ENCODE measurements at regions not wholly inside any gene's neighbourhood (a gene's known extent, or its start where the extent isn't known, plus 50 kb on each side); places are given as distances from the start of the nearest gene placed in this dataset.

DNA sequence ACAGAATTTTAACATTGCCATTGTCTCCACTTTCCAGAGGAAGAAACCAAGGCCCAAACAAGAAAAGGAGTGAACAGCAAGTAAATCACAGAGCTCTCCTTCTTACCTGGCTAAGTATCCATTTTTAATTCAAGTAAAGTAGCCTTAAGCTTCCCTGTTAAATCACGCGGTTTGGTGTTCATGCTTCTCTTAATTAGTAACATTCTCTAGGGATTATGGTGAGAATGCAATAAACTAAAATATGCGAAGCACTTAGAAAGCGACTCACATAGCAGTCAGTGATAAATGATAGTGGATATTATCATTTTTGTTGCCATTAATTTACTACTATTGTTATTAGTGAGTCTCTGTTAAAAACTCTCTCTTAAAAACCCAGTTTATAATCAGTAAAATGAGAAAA, 630.5 kb upstream of the TMPRSS15 start:
- Histone ChIP-seq H3K27ac (no peak overlapping the region), H3K4me3 (no peak overlapping the region), H3K9me3 (no peaks in the 10 kb centered on the region), H3K27me3 (no peaks in the 10 kb centered on the region), H3K36me3 (no peaks in the 10 kb centered on the region), H3K4me1 (no peaks in the 10 kb centered on the region)
- intact Hi-C loops (cut with DNase I): no loop called here
- TF ChIP-seq CTCF (IDR thresholded peaks at IDR 0.05) (no peak), POLR2A (IDR thresholded peaks at IDR 0.05) (no peak)
- 81 to 87% (median 86%) methylated on average over 4 of the region's 4 CpGs for WGBS, 4 donors
- DNase-seq (no peak), ATAC-seq (no peak)

DNA sequence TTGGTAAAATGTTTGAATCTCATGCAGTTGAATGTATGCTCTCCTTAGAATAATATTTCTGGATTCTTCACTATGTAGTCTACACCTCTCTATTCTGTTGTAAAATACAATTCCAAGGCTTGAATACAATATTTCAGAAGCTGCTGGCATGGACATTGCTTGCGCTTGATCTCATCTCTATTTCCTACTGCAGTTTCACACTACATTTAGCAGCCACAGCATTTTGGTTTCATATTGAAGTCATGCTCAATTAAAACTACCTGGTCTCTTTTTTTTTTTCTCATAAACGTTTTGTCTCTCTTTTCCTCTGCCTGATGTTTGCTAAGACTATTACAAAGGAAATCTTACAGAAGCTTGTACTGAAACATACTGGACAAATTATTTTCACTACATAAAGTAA, 631.0 kb upstream of the TMPRSS15 start:
- Histone ChIP-seq H3K9me3 (peaks cover 0 to 2% (median 0%) of the 10 kb centered on the region in 12 donors), H3K4me1 (no peaks in the 10 kb centered on the region), H3K36me3 (no peaks in the 10 kb centered on the region), H3K27ac (no peak overlapping the region), H3K4me3 (no peak overlapping the region), H3K27me3 (no peaks in the 10 kb centered on the region)
- no peak for TF ChIP-seq CTCF (IDR thresholded peaks at IDR 0.05)
- DNase-seq: no peak
- ATAC-seq: no peak
- WGBS, 4 donors: 56 to 75% (median 64%) methylated on average over 2 of the region's 2 CpGs
- intact Hi-C loops (cut with DNase I): no loop called here

DNA sequence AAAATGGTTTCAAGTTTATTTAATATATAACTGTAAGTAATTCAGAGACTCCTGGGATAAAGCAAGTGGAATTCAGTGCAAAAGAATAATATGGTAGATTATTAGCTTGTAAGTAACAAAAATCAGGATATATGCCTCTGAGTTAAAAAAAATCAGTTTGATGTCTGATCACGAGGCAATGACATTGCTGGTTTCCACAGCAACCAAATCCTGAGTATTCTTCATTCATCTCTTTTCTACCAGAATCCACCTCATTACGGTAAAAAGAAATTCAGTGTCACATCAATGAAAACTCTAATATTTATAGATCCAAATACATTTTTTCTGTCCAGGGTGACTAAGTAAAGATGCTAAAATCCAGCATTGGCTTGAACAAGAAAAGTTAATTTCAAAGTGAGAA, 642.3 kb upstream of the TMPRSS15 start:
- TF ChIP-seq CTCF (IDR thresholded peaks at IDR 0.05) (no peak), POLR2A (IDR thresholded peaks at IDR 0.05) (no peak)
- H3K4me1 ChIP-seq: no peaks in the 10 kb centered on the region
- no peaks in the 10 kb centered on the region for H3K36me3 ChIP-seq
- peaks cover 0 to 6% (median 0%) of the 10 kb centered on the region in 12 donors for H3K9me3 ChIP-seq
- 24 to 82% (median 67%) methylated on average over 2 of the region's 2 CpGs for WGBS, 4 donors
- DNase-seq (no peak), ATAC-seq (no peak)
- no peak overlapping the region for H3K4me3 ChIP-seq
- no peaks in the 10 kb centered on the region for H3K27me3 ChIP-seq
- intact Hi-C loops (cut with DNase I): no loop called here
- H3K27ac ChIP-seq: no peak overlapping the region

- Histone ChIP-seq H3K27me3 (no peaks in the 10 kb centered on the region), H3K4me3 (no peak overlapping the region), H3K36me3 (no peaks in the 10 kb centered on the region), H3K9me3 (peaks cover 0 to 20% (median 6%) of the 10 kb centered on the region in 12 donors), H3K27ac (no peak overlapping the region), H3K4me1 (no peaks in the 10 kb centered on the region)
- DNase-seq: no peak
- no peak for ATAC-seq
- 48 to 58% (median 52%) methylated on average over 4 of the region's 4 CpGs for WGBS, 4 donors
- TF ChIP-seq POLR2A (IDR thresholded peaks at IDR 0.05): no peak
- TF ChIP-seq CTCF (IDR thresholded peaks at IDR 0.05): no peak
- intact Hi-C loops (cut with DNase I): no loop called here
Measured at GRCh38 chr21:19048098-19048672, 644.6 kb upstream of the TMPRSS15 start.

Data from heart left ventricle (tissue), 16 donors.